Liver (tissue), 3 donors: ENCODE measurements at regions not wholly inside any gene's neighbourhood (a gene's known extent, or its start where the extent isn't known, plus 50 kb on each side); places are given as distances from the start of the nearest gene placed in this dataset.

ENCODE experiments used
- CTCF ChIP-seq: fragments of 150-350 bp; IDR thresholded peaks from 2 replicates; pipeline ENCODE4 v1.5.1; 2017; ENCODE audit warnings: improper control_type of control experiment, low read depth, low read length; ENCODE audit not compliant: missing input control
- GABPA ChIP-seq, 2 donors: IDR thresholded peaks in 1 of 2; conservative IDR thresholded peaks in 1 of 2; 2 replicates each; pipeline ENCODE4 v1.6.1; 2016; ENCODE audit warnings: antibody characterized with exemption in 2 of 2, mild to moderate bottlenecking in 1 of 2, moderate library complexity in 1 of 2
- HNF4G ChIP-seq: IDR thresholded peaks from 2 replicates; pipeline ENCODE4 v1.6.1; 2016; ENCODE audit warnings: antibody characterized with exemption
- JUND ChIP-seq, 2 donors: IDR thresholded peaks; 2 replicates each; pipeline ENCODE4 v1.6.1; 2016; ENCODE audit warnings: antibody characterized with exemption in 2 of 2
- NR2F2 ChIP-seq: IDR thresholded peaks from 2 replicates; pipeline ENCODE4 v1.6.1; 2016; ENCODE audit warnings: antibody characterized with exemption
- RAD21 ChIP-seq, 2 donors: IDR thresholded peaks; 2 replicates each; pipeline ENCODE4 v1.6.1; 2016; ENCODE audit warnings: antibody characterized with exemption in 2 of 2, mild to moderate bottlenecking in 2 of 2
- RXRA ChIP-seq, 2 donors: IDR thresholded peaks; 2 replicates each; pipeline ENCODE4 v1.6.1; 2017 to 2018; ENCODE audit warnings: antibody characterized with exemption in 2 of 2, mild to moderate bottlenecking in 1 of 2
- SP1 ChIP-seq: IDR thresholded peaks from 2 replicates; pipeline ENCODE4 v1.6.1; 2018; ENCODE audit warnings: antibody characterized with exemption, mild to moderate bottlenecking
- TAF1 ChIP-seq: conservative IDR thresholded peaks from 2 replicates; pipeline ENCODE4 v1.6.1; 2016; ENCODE audit warnings: antibody characterized with exemption, mild to moderate bottlenecking
- YY1 ChIP-seq: IDR thresholded peaks from 2 replicates; pipeline ENCODE4 v1.6.1; 2016; ENCODE audit warnings: antibody characterized with exemption, mild to moderate bottlenecking
- TF ChIP-seq, protein P1 (sequence below): IDR thresholded peaks from 2 replicates; pipeline ENCODE4 v1.6.1; 2016; ENCODE audit warnings: antibody characterized with exemption, mild to moderate bottlenecking
- donor health status: healthy.
- donor health status: healthy.

GRCh38 chr7:106386958-106387357, 102.2 kb upstream of the NAMPT start:
- TF ChIP-seq CTCF, result no peak
- TF ChIP-seq YY1, result no peak
- TF ChIP-seq, protein P1, sequence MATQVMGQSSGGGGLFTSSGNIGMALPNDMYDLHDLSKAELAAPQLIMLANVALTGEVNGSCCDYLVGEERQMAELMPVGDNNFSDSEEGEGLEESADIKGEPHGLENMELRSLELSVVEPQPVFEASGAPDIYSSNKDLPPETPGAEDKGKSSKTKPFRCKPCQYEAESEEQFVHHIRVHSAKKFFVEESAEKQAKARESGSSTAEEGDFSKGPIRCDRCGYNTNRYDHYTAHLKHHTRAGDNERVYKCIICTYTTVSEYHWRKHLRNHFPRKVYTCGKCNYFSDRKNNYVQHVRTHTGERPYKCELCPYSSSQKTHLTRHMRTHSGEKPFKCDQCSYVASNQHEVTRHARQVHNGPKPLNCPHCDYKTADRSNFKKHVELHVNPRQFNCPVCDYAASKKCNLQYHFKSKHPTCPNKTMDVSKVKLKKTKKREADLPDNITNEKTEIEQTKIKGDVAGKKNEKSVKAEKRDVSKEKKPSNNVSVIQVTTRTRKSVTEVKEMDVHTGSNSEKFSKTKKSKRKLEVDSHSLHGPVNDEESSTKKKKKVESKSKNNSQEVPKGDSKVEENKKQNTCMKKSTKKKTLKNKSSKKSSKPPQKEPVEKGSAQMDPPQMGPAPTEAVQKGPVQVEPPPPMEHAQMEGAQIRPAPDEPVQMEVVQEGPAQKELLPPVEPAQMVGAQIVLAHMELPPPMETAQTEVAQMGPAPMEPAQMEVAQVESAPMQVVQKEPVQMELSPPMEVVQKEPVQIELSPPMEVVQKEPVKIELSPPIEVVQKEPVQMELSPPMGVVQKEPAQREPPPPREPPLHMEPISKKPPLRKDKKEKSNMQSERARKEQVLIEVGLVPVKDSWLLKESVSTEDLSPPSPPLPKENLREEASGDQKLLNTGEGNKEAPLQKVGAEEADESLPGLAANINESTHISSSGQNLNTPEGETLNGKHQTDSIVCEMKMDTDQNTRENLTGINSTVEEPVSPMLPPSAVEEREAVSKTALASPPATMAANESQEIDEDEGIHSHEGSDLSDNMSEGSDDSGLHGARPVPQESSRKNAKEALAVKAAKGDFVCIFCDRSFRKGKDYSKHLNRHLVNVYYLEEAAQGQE, result no peak
- no peak for TF ChIP-seq RAD21 (IDR thresholded peaks at IDR 0.05)
- TF ChIP-seq GABPA (IDR thresholded peaks at IDR 0.05 in 1 of 2, conservative IDR thresholded peaks at IDR 0.05 in 1 of 2), result no peak
- TF ChIP-seq HNF4G, result no peak
- no peak for TF ChIP-seq JUND (IDR thresholded peaks at IDR 0.05)
- no peak for TF ChIP-seq RXRA (IDR thresholded peaks at IDR 0.05)
- TF ChIP-seq TAF1, result no peak
- no peak for TF ChIP-seq SP1
- TF ChIP-seq NR2F2, result no peak
